HuH-7 (cell line): ENCODE measurements at regions not wholly inside any gene's neighbourhood (a gene's known extent, or its start where the extent isn't known, plus 50 kb on each side); places are given as distances from the start of the nearest gene placed in this dataset.
"Not testable (repeated sequence)": the region's sequence is repeated elsewhere in the genome, so short reads cannot be mapped to it uniquely, and the experiment has no call there.

Source experiments
- DNase-seq: peaks from one replicate; pipeline ENCODE4 v3.0.0; 2011; ENCODE audit warnings: low spot score

- not testable (repeated sequence) for DNase-seq
These were observed 51.1 kb upstream of the BNC1 start for GRCh38 chr15:83335542-83335941.

- no peak for DNase-seq
These were observed 54.9 kb upstream of the BNC1 start for GRCh38 chr15:83339396-83339795.

GRCh38 chr15:83340087-83340486 lies 55.6 kb upstream of the BNC1 start:
- DNase-seq = no peak

DNA sequence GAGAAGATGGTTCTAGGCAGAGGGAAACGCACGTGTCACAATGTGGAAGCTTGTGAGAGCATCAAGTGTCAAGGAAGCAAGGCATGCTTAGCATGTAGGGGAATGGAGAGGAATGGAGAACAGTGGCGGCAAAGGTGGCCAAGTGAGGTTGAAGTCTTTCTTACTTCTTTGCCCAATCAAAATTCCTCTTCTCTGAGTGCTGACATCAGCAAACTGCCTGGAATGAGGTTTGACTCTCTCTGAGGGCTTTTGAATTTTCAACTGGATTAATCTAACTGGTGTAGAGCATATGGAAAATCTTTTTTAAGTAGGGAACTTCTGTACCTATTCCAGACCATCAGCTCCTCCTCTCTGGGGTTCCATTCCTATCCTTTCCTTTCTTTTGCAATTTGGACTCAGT lies 61.9 kb upstream of the BNC1 start:
- DNase-seq = no peak

GRCh38 chr15:83352119-83352518 lies 67.7 kb upstream of the BNC1 start:
- DNase-seq = no peak

DNA sequence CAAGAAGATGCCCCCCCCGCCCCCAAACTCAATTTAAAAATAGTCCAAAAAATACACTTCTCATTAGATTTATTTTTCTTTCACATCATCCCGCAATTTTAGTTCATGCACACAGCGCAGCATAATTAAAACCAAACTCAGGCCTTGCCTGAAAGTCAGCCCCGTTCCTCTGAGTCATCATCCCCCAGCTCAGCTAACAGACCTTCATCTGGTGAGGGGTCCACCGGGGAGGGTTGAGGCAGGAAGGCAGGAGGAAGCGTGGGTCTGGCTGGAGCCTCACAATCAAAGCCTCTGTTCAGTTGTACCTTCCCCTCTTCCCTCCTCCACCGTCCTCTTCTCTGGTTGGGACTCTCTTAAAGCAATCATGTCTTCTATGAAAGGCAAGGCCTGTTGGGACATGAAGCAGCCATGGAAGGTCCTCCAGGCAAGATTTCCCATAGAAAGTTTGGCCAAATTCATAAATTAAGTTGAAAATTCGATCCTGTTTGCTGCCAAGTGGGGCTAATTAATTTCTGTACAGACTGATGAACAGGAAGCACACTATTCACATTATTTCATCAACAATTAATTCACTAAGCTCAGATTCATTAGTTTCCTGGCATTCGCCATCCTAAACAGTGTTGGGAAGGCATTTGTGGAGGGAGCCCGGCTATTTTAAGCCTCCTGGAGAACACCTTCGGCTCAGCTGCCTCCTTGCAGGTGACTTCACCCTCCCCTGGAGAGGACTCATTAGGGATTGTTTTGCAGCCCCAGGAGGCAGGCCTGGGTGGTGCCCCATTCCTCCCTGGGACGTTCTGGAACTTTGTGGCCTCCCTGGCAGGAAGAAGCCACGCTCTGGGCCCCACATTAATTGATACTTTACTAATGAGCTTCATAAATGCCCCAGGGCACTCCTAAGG lies 72.3 kb upstream of the BNC1 start:
- DNase-seq = no peak

GRCh38 chr15:83358972-83359564 lies 74.6 kb upstream of the BNC1 start:
- DNase-seq = no peak

GRCh38 chr15:83362706-83363105 lies 78.2 kb upstream of the BNC1 start:
- no peak for DNase-seq

GRCh38 chr15:83364501-83364900 lies 80.0 kb upstream of the BNC1 start:
- DNase-seq = no peak

GRCh38 chr15:83365370-83365938 lies 81.0 kb upstream of the BNC1 start:
- no peak for DNase-seq

DNA sequence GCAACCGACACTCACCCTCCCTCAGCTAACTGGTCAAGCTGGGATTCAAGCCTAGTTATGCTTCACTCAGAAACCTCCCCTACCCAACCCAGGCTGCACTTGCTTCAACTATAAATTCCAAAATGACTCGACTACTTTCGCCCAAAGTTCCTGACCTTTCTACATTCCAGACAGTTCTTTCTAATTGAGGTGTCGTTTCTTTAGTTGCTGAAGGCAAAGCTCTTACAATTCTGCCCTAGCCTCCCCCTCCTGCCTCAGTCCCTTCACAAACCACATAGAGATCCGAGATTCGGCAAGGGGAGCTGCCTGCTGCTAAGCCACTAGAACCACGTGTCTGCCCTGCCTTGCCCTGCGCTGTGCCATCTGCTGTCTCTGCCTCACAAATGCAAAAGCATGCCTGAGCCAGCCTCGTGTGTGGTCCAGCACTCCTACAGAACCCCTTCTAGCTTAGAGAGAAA lies 74.7 kb upstream of the SH3GL3 start:
- DNase-seq = no peak

- no peak for DNase-seq
These were observed 68.1 kb upstream of the SH3GL3 start for GRCh38 chr15:83378921-83379578.

GRCh38 chr15:83379579-83379959 lies 67.6 kb upstream of the SH3GL3 start:
- DNase-seq = no peak

GRCh38 chr15:83380059-83380458 lies 67.1 kb upstream of the SH3GL3 start:
- DNase-seq = no peak

- peak; percentile 64 for DNase-seq
These were observed 66.5 kb upstream of the SH3GL3 start for GRCh38 chr15:83380682-83381081.

DNA sequence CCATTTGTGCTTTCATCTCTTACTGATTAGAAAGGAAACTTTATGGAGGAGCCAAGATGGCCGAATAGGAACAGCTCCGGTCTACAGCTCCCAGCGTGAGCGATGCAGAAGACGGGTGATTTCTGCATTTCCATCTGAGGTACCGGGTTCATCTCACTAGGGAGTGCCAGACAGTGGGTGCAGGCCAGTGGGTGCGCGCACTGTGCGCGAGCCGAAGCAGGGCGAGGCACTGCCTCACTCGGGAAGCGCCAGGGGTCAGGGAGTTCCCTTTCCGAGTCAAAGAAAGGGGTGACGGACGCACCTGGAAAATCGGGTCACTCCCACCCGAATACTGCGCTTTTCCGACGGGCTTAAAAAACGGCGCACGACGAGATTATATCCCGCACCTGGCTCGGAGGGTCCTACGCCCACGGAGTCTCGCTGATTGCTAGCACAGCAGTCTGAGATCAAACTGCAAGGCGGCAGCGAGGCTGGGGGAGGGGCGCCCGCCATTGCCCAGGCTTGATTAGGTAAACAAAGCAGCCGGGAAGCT lies 63.5 kb upstream of the SH3GL3 start:
- DNase-seq = not testable (repeated sequence)

DNA sequence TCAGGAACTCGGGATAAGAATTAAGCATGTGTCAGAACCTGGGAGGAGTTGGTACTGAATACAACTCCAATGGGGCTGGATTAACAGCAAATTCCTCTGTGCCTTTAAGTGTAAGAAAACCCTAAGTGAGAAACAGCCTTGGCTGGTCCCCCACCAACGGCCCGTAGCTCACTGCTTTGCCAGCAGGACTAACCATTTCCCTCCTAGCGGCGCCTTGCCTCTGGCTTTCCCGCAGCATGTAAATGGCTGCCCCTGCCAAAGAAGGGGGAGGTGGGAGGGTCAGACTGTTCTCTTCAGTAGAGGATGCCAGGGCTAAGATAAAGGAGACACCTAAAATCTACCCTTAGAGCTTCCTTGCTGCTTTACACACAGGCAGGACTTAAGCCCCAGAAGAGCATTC lies 51.0 kb upstream of the SH3GL3 start:
- no peak for DNase-seq
